Lower leg skin (tissue), 4 donors: ENCODE measurements at regions not wholly inside any gene's neighbourhood (a gene's known extent, or its start where the extent isn't known, plus 50 kb on each side); places are given as distances from the start of the nearest gene placed in this dataset.

Experiments used
- DNase-seq, 2 donors: peaks; one replicate each; pipeline ENCODE4 v3.0.0-alpha.2; 2019; ENCODE audit warnings: low spot score in 2 of 2
- H3K4me3 ChIP-seq: fragments of 200-600 bp; sonication (generic); 2 replicates; pipeline ENCODE4 v1.5.1; 2017; ENCODE audit warnings: mild to moderate bottlenecking, low read depth; ENCODE audit not compliant: poor library complexity, severe bottlenecking
- POLR2A ChIP-seq, 2 donors: fragments of 450-650 bp; IDR thresholded peaks; one replicate each; pipeline ENCODE4 v1.6.1; 2016 to 2017; ENCODE audit warnings: antibody characterized with exemption in 2 of 2, mild to moderate bottlenecking in 1 of 2, moderate library complexity in 1 of 2
- WGBS, 2 donors: methylation state at CpG; one replicate each; pipeline ENCODE4 v1.1.5; 2018; 5-methylcytosine and 5-hydroxymethylcytosine counted together
- intact Hi-C: fragments of 100-400 bp; cut with DNase I; formaldehyde crosslinking; loops from one replicate; pipeline ENCODE4 v1.15.0; 2023; ENCODE audit warnings: low total_unique reads
- TF ChIP-seq, protein P1 (sequence below), 3 donors: fragments of 450-650 bp; IDR thresholded peaks; one replicate each; pipeline ENCODE4 v1.5.1; 2016; ENCODE audit warnings: antibody characterized with exemption in 3 of 3, mild to moderate bottlenecking in 3 of 3, moderate library complexity in 2 of 3

DNA sequence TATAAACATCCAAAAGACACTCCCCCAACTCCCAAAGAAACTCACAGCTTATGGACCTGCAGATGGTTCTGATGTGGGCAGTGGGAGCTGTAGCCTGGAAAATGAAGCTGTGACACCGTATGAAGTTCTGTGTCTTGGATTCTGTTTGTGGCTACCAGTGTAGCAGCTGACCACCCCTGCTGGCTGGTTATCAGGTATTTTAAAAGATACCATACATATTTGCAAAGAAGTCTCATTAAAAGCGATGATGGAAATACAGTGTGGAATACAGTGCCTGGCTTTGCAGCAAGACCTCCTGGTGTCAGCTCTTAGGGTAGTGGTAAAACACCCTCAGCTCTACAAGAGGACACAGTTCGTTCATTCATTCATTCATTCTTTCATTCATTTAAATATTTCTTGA lies 194.3 kb upstream of the PRKCQ start:
- DNase-seq = no peak
- intact Hi-C loops = no loop called here
- H3K4me3 ChIP-seq = no peak overlapping the region
- WGBS, 2 donors = 74 to 79% methylated on average over 3 of the region's 3 CpGs
- TF ChIP-seq, protein P1, sequence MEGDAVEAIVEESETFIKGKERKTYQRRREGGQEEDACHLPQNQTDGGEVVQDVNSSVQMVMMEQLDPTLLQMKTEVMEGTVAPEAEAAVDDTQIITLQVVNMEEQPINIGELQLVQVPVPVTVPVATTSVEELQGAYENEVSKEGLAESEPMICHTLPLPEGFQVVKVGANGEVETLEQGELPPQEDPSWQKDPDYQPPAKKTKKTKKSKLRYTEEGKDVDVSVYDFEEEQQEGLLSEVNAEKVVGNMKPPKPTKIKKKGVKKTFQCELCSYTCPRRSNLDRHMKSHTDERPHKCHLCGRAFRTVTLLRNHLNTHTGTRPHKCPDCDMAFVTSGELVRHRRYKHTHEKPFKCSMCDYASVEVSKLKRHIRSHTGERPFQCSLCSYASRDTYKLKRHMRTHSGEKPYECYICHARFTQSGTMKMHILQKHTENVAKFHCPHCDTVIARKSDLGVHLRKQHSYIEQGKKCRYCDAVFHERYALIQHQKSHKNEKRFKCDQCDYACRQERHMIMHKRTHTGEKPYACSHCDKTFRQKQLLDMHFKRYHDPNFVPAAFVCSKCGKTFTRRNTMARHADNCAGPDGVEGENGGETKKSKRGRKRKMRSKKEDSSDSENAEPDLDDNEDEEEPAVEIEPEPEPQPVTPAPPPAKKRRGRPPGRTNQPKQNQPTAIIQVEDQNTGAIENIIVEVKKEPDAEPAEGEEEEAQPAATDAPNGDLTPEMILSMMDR (IDR thresholded peaks at IDR 0.05) = no peak
- TF ChIP-seq POLR2A (IDR thresholded peaks at IDR 0.05) = no peak

DNA sequence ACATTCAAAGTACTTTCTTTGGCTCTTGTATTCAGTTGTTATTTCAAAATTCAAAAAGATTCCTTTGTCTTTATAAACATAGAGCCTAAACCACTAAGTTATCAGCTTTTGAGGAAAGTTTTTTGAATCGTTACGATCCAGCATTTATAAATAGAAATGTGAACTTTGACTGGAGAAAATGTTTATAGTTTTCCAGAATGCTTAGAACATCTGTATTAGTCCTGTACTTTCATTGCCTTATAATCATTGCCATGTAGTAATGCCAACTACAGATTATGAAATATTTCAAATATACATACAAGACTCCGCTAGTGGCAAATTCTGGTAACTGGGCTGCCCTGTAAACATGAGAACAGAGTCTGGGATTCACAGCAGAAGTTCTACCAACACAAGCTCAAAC lies 191.3 kb upstream of the PRKCQ start:
- WGBS, 2 donors = 57 to 77% methylated on average over 3 of the region's 3 CpGs
- TF ChIP-seq, protein P1 (IDR thresholded peaks at IDR 0.05) = no peak
- no peak for DNase-seq
- intact Hi-C loops = no loop called here
- no peak overlapping the region for H3K4me3 ChIP-seq

DNA sequence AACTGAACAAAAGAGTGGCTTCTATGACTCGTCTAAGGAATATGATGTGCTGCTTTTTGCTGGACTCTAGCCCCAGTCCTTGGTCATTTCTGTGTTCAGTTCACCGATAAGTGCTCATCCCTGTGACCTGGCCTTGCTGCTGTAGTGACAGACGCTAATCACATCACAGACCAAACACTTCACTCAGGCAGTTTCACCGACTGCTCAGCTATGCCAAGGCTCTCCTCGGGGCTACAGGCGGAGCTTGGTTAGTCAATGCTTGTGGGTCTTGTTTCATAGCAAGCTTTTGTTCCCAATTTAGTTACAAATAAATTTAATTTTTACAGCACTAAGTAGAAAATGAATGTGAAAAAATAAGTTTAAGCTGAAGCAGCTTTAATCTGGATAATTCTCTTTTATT lies 190.8 kb upstream of the PRKCQ start:
- 46 to 50% methylated on average over 6 of the region's 6 CpGs for WGBS, 2 donors
- TF ChIP-seq POLR2A (IDR thresholded peaks at IDR 0.05) = no peak
- TF ChIP-seq, protein P1 (IDR thresholded peaks at IDR 0.05) = no peak
- intact Hi-C loops = no loop called here
- H3K4me3 ChIP-seq = no peak overlapping the region
- no peak for DNase-seq

DNA sequence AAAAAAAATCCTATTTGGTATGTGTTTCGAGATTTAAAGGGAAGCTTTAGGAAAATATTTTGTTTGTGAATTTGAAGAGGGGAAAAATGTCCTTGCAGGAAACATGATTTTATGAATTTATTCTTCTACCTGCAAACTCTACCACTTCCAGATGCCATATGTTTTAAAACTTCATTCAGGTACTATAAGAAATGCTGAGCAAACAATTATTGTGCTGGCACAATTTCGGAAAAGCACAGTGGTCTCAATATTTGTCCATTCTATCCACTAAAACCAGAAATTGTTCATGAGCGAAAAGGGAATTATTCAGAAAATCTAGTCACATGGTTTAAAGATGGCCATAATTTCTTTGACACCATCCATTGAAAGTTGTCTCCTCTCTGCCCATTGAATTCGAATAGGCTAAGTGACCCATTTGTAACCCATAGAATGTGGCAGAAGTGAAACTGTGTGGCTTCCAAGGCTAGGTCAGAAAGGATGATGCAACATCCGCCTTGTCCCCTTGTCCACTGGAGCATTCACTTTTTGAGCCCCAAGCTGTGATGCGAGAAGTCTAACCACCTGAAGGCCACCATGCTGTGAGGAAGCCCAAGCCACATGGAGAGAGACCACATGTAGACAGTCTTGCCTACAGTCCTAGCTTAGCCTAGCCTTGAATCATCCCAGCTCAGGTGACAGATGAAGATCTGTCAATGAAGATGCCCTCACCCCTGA lies 189.8 kb upstream of the PRKCQ start:
- intact Hi-C loops = no loop called here
- 88 to 90% methylated on average over 6 of the region's 6 CpGs for WGBS, 2 donors

DNA sequence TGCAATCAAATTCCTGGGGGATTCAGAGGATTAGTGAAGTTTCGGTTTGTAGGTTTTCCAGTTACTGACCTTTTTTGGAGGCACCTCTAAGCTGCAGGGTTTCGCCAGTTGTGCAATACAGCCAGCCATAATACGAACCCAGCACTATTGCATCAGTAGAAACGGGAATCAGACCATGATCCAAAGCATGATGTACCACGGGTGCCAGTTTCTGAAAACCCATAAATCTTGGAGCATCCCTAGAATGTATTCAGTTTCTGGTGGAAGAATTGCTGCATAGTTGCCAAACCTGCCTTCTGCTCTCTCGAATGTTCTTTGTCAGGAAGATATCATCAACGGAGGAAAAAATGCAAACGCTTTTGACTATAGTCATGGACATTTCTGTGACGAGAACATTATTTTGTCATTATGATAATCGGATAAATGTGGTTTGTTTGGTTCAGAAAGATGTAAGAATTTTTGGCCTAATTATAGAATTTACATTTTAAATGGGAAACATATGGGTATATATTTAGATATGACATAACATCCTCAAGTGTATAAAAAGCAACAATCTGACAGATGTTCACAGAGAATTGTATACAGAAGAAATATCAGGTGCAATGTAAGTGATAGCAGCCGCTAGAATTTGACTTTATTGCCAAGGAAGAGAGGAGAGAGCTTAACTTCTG lies 186.2 kb upstream of the PRKCQ start:
- intact Hi-C loops = no loop called here
- DNase-seq = peak in 1 of 2 donors; percentile 85
- H3K4me3 ChIP-seq = no peak overlapping the region
- no peak for TF ChIP-seq POLR2A (IDR thresholded peaks at IDR 0.05)
- TF ChIP-seq, protein P1 (IDR thresholded peaks at IDR 0.05) = no peak
- 45 to 49% methylated on average over 11 of the region's 11 CpGs for WGBS, 2 donors

More for the DNA sequence above, 189.8 kb upstream of the PRKCQ start:
- TF ChIP-seq, protein P1 (IDR thresholded peaks at IDR 0.05) = no peak
- no peak for TF ChIP-seq POLR2A (IDR thresholded peaks at IDR 0.05)
- H3K4me3 ChIP-seq = no peak overlapping the region
- no peak for DNase-seq
